GM18907 (cell line): ENCODE measurements at regions not wholly inside any gene's neighbourhood (a gene's known extent, or its start where the extent isn't known, plus 50 kb on each side); places are given as distances from the start of the nearest gene placed in this dataset.
"Not testable (repeated sequence)": the region's sequence is repeated elsewhere in the genome, so short reads cannot be mapped to it uniquely, and the experiment has no call there.

Experiments used
- ATAC-seq: cut with Tn5 transposase; IDR thresholded peaks from one replicate; pipeline ENCODE4 v1.9.1; 2021; ENCODE audit warnings: mild to moderate bottlenecking, moderate library complexity; ENCODE audit not compliant: unreplicated experiment

- ATAC-seq, result no peak
Observed at GRCh38 chr6:112401083-112401482, 54.0 kb downstream of the RFPL4B start.

DNA sequence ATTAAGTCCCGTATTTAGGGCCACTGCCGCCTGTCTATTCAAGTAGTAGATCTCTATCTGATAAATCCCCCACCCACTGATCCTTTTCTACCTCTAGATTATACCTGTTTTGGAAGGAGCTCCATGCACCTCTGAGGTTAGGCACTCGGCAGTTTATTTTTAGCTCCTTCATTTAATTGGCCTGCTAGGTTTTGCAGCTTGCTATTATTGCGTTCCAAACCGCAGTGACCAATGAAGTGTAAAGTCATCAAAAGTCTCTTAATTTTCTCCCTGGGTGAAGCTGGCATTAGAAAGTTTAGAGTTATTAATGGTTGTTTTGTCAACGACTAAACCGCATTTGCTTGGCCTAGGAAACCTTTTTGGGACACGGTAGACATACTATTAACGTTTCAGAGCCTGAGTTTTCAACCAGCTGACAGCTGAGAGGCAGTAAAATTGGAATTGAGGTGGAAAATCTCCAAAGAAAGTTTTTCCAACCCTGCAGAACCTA, 60.0 kb downstream of the RFPL4B start:
- no peak for ATAC-seq

- no peak for ATAC-seq
Observed at GRCh38 chr6:112408522-112408921, 61.4 kb downstream of the RFPL4B start.

DNA sequence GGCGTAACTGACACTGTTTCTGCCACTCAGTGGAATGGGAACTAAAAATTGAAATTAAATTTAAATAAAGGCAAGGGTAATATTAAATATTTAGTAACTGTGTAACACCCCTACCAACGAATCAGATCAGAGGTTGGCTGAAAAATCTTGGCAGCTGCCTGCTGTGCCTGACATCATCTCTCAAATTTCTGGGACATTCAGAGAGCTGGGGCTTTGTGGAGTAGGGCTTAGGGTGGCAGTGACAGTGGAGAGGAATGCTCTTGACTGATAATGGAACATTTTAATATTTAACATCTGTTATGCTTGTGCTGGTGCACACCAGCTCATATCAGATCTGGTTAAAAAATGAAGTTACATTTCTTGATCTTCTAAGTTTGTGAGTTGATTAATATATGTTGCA, 62.2 kb downstream of the RFPL4B start:
- no peak for ATAC-seq

DNA sequence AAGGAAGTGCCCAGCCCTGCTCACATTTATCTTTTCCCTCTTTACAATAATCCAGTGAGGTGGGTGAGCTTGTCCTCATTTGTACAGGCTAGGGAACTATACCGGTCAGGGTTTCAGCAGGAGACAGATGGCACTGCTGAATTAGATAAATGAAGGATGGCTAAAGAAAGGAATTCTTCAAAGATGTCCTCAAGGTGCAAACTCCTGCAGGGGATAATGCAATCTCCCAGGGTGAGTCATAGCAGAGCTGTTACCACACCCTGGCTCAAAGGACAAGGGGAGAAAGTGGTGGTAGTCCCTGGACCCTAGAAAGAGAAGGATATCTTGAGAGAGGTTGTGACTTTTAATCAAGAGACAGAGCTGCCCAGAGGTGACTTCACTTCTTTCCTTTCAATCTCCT, 66.7 kb downstream of the RFPL4B start:
- ATAC-seq, result no peak

GRCh38 chr6:112415366-112415765, 68.2 kb downstream of the RFPL4B start:
- ATAC-seq, result no peak

DNA sequence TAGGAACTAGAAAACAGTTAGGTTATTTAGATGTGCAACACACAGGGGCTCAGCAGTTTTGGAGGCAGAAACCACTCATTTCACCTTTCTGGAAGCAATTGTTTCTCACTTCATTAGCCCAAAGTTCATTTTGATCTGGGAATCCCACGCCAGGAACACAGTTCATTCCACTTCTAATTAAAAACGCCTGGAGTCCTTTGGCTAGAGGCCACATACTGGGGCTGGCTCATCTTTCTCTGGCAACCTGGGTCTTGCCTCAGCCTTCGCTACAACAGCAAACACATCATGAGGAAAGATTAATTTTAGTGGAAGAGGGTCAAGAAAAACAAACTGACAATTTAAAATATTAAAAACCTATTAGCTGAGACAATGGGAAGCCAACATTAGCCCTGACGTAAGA, 69.7 kb downstream of the RFPL4B start:
- no peak for ATAC-seq

- ATAC-seq, result not testable (repeated sequence)
Observed at GRCh38 chr6:112427011-112427410, 79.9 kb downstream of the RFPL4B start.

GRCh38 chr6:112427499-112427898, 80.4 kb downstream of the RFPL4B start:
- no peak for ATAC-seq

GRCh38 chr6:112428477-112428876, 81.3 kb downstream of the RFPL4B start:
- ATAC-seq, result no peak

GRCh38 chr6:112429226-112429625, 82.1 kb downstream of the RFPL4B start:
- ATAC-seq, result no peak

GRCh38 chr6:112431803-112432202, 84.7 kb downstream of the RFPL4B start:
- ATAC-seq, result no peak

- ATAC-seq, result no peak
Observed at GRCh38 chr6:112432853-112433252, 85.7 kb downstream of the RFPL4B start.

DNA sequence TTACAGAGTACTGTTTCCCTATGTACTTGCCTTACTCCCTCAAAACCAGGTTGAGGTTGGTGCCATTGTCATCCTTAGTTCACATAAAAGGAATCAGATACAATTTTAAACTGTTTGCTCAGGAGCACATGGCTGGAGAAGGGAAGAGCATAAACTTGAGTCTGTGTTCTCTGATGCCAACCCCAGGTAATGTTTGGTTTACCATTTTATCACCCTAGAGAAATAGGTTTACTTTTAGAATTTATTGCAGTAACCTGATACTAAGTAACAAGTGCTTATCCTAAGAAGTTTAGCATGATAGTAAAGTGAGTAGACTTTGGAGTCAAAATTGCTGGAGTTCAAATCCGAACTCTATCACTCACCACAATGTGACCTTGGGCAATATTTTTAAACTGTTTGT, 86.3 kb downstream of the RFPL4B start:
- no peak for ATAC-seq

DNA sequence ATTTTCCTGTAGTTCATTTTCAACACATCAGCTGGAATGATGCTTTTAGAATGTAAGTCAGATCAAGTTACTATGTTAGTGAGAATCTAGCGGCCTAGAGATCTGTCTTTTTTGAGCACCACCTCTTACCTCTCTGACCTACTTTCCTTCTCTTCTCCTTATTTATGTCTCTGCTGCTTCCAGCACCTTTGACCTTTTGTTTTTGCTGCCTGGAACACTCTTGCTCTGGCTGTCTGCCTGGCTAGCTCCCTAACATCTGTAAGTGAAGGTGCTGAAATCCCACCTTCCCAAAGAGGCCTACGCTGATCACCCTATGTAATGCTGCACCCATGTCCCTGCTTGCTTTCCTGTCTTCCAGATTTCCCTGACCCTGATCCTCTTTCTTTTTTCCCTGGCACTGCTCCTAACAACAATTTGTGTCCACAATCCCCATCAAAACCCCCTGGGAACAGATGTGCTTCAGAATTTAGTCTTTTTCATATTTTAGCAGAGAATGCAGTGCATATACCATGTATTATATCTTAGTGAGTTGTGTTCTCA, 87.8 kb downstream of the RFPL4B start:
- ATAC-seq, result no peak

DNA sequence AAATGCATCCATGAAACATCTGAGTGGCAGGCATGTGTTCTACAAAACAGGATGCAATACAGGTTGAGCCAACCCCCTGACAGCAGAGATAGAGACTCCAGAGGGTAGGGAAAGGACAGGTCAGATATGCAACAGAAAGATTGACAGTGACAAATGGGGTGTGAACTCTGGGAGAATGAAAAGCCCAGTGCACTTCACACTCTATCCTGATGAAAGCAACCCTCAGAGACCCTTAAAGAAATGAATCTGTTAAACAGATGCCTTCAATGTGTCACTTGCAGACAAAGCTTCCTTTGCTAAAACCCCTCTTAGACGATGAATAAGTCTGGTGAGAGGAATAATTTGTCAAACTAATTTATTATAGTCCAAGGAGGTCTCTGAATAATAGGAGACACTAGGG, 89.9 kb downstream of the RFPL4B start:
- ATAC-seq, result no peak

- ATAC-seq, result no peak
Observed at GRCh38 chr6:112439010-112439409, 91.9 kb downstream of the RFPL4B start.

DNA sequence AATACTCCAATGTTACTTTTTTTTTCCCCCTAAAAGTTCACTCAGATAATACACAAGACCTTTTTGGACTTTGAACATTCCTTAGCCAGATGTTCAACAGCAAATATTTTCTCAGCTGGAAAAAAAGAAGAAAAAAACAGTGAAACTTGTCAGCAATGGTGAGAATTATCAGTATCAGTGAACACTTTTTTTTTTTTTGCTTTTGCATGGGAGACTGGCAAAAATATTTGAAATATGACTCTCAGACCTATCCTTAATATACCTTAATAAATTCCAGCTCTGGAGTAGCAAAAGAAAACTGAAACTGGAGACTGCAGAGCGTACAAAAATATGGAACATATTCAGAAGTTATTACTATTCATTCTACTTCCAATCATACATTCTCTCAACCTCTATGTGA, 92.3 kb downstream of the RFPL4B start:
- ATAC-seq, result no peak

GRCh38 chr6:112441607-112442006, 94.5 kb downstream of the RFPL4B start:
- ATAC-seq, result no peak

DNA sequence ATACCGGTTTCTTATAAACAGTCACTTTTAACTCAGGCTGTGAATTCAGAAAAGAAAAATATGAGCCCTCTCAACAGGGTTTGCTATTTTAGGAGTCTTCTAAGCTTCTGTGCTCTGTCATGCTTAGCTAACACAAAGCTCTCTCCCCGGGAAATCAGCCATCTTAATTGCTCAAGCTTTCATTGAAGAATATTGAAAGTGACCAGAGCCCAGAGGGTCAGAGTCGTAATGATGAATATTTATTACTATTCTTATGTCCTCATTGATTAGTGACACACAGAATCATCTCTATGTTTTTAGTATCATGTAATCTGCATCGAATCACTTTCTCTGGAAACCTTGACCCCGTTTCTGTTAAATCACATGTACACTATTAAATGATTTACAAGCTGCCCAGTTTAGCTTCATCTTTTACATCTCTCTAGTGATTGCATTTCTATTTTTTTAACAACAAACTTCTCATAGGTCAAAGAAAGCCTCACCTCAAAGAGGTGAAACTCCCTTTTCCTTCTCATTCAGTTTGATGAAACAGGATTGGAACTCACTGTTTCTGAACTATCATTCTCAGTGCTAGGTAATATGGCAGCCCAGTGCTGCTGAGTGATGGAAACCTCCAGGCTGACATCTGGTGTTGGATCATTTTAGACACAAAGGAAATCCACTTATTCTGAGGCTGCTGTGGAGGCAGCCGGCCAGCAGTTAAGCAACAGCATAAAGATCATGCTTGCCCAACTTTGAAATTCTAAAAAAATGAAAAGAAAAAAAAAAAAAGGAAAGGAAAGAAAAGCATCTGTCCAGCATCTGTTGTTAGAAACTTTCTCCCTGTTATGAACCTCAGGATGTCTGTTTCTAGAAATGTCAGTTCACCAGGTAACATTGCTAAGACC, 96.3 kb downstream of the RFPL4B start:
- no peak for ATAC-seq

DNA sequence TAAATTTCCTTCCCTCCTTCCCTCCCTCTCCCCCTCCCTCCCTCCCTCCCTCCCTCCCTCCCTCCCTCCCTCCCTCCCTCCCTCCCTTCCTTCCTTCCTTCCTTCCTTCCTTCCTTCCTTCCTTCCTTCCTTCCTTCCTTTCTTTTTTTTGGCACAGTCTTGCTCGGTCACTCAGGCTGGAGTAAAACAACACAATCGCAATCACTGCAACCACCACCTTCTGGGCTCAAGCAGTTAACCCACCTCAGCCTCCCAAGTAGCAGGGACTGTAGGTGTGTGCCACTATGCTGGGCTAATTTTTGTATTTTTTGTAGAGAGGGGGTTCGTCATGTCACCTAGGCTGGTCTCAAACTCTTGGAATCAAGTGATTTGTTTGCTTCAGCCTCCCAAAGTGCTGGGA, 101.7 kb downstream of the RFPL4B start:
- not testable (repeated sequence) for ATAC-seq

GRCh38 chr6:112450663-112451062, 103.5 kb downstream of the RFPL4B start:
- ATAC-seq, result no peak
